A549 (cell line): ENCODE measurements at regions not wholly inside any gene's neighbourhood (a gene's known extent, or its start where the extent isn't known, plus 50 kb on each side); places are given as distances from the start of the nearest gene placed in this dataset.

Experiments used
- ATAC-seq, 2 experiments: fragments of 200-7000 bp in 1 of 2; fragments of >200 bp in 1 of 2; cut with Nextera tagmentation in 1 of 2; cut with Tn5 transposase in 1 of 2; 3 replicates each; pipeline versions ENCODE4 v1.8.0 to v1.9.1; 2018 to 2020; ENCODE audit warnings: mild to moderate bottlenecking in 1 of 2, moderate library complexity in 1 of 2
- CTCF ChIA-PET: fragments of 300-600 bp; sonication (Branson Sonifier 250); formaldehyde crosslinking; extraction: SDS; loops from one replicate; lab custom pipeline; 2021; ENCODE audit warnings: antibody characterized with exemption, inconsistent platforms; lab: Yijun Ruan, JAX
- POLR2A ChIA-PET: fragments of 350-600 bp; formaldehyde crosslinking; extraction: SDS; loops from one replicate; lab custom pipeline; 2021; ENCODE audit warnings: antibody characterized with exemption, inconsistent platforms; lab: Yijun Ruan, JAX
- DNase-seq, 2 experiments: peaks; one replicate each; pipeline versions ENCODE4 v3.0.0 to v3.0.0-alpha.2; 2011 to 2016; ENCODE audit warnings: low read depth in 1 of 2, low spot score in 1 of 2
- FAIRE-seq: peaks from 2 replicates; lab custom pipeline; 2011; peaks lifted over from hg19 to GRCh38; lab: Jason Lieb, UNC
- H3K27ac ChIP-seq, 2 experiments: fragments of >200 bp; sonication (Bioruptor Twin); formaldehyde crosslinking; 3 replicates each; pipeline ENCODE4 v1.5.1; 2016 to 2017
- H3K4me1 ChIP-seq: fragments of >200 bp; sonication (Bioruptor Twin); formaldehyde crosslinking; 3 replicates; pipeline ENCODE4 v1.6.1; 2016
- H3K4me2 ChIP-seq: fragments of >200 bp; sonication (Bioruptor Twin); formaldehyde crosslinking; 3 replicates; pipeline ENCODE4 v1.6.1; 2016
- H3K4me3 ChIP-seq: fragments of >200 bp; sonication (Bioruptor Twin); formaldehyde crosslinking; 3 replicates; pipeline ENCODE4 v1.5.1; 2016
- H3K9me3 ChIP-seq: fragments of >200 bp; sonication (Bioruptor Twin); formaldehyde crosslinking; 3 replicates; pipeline ENCODE4 v1.6.1; 2016
- CBX2 ChIP-seq: fragments of 200-600 bp; sonication (generic); IDR thresholded peaks from 2 replicates; pipeline ENCODE4 v1.6.1; 2016; ENCODE audit warnings: low read depth, mild to moderate bottlenecking, borderline replicate concordance
- EHF ChIP-seq: fragments of 250-450 bp; sonication (Bioruptor Pico); IDR thresholded peaks from 2 replicates; pipeline ENCODE4 v1.5.0; 2020; ENCODE audit warnings: mild to moderate bottlenecking
- EHMT2 ChIP-seq: fragments of 200-600 bp; sonication (generic); IDR thresholded peaks from 2 replicates; pipeline ENCODE4 v1.6.1; 2016; ENCODE audit warnings: antibody characterized with exemption, low read depth, mild to moderate bottlenecking, moderate library complexity
- ESRRA ChIP-seq: fragments of 150-350 bp; IDR thresholded peaks from 2 replicates; pipeline ENCODE4 v1.6.1; 2014; ENCODE audit warnings: mild to moderate bottlenecking, low read length, borderline replicate concordance
- FOSL2 ChIP-seq, 2 experiments: fragments of 450-650 bp in 1 of 2; fragments of >200 bp in 1 of 2; sonication (Bioruptor Twin) in 1 of 2; formaldehyde crosslinking; IDR thresholded peaks; 2 replicates each; pipeline versions ENCODE4 v1.5.0 to v1.6.1; 2016 to 2020; ENCODE audit warnings: mild to moderate bottlenecking in 1 of 2, moderate library complexity in 1 of 2
- FOXS1 ChIP-seq: fragments of 250-450 bp; sonication (Bioruptor Pico); IDR thresholded peaks from 2 replicates; pipeline ENCODE4 v1.5.0; 2020; ENCODE audit warnings: mild to moderate bottlenecking, moderate library complexity
- HOXA7 ChIP-seq: fragments of 250-450 bp; sonication (Bioruptor Pico); IDR thresholded peaks from 2 replicates; pipeline ENCODE4 v1.5.0; 2020; ENCODE audit warnings: mild to moderate bottlenecking, moderate library complexity
- HOXB13 ChIP-seq: fragments of 250-450 bp; sonication (Bioruptor Pico); IDR thresholded peaks from 2 replicates; pipeline ENCODE4 v1.5.0; 2020; ENCODE audit warnings: low read depth, mild to moderate bottlenecking, moderate library complexity
- KDM5A ChIP-seq: fragments of 200-600 bp; sonication (generic); IDR thresholded peaks from 2 replicates; pipeline ENCODE4 v1.6.1; 2016; ENCODE audit warnings: antibody characterized with exemption, mild to moderate bottlenecking
- MAZ ChIP-seq: fragments of 150-350 bp; IDR thresholded peaks from 2 replicates; pipeline ENCODE4 v1.6.1; 2014; ENCODE audit warnings: antibody characterized with exemption, low read depth, low read length, borderline replicate concordance
- NFE2L2 ChIP-seq: fragments of 150-350 bp; conservative IDR thresholded peaks from 2 replicates; pipeline ENCODE4 v1.6.1; 2014; ENCODE audit warnings: low read length
- NPAS2 ChIP-seq: fragments of 250-450 bp; sonication (Bioruptor Pico); IDR thresholded peaks from 2 replicates; pipeline ENCODE4 v1.8.0; 2022; ENCODE audit warnings: mild to moderate bottlenecking, moderate library complexity, borderline replicate concordance
- NR3C1 ChIP-seq: fragments of >200 bp; sonication (Bioruptor Twin); formaldehyde crosslinking; IDR thresholded peaks from 3 replicates; pipeline ENCODE4 v1.6.1; 2017
- PHF8 ChIP-seq: fragments of 200-600 bp; sonication (generic); IDR thresholded peaks from 2 replicates; pipeline ENCODE4 v1.6.1; 2016; ENCODE audit warnings: low read depth, mild to moderate bottlenecking, antibody characterized with exemption, moderate library complexity, borderline replicate concordance
- RCOR1 ChIP-seq: fragments of 150-350 bp; IDR thresholded peaks from 2 replicates; pipeline ENCODE4 v1.6.1; 2014; ENCODE audit warnings: antibody characterized with exemption, low read length, low read depth
- TFCP2L1 ChIP-seq: fragments of 250-450 bp; sonication (Bioruptor Pico); IDR thresholded peaks from 2 replicates; pipeline ENCODE4 v1.5.0; 2021; ENCODE audit warnings: mild to moderate bottlenecking
- TP53 ChIP-seq: fragments of 250-450 bp; sonication (Bioruptor Pico); IDR thresholded peaks from 2 replicates; pipeline ENCODE4 v1.5.0; 2021; ENCODE audit warnings: mild to moderate bottlenecking, moderate library complexity
- ZSCAN20 ChIP-seq: fragments of 250-450 bp; sonication (Bioruptor Pico); IDR thresholded peaks from 2 replicates; pipeline ENCODE4 v1.8.0; 2022; ENCODE audit warnings: mild to moderate bottlenecking, moderate library complexity
- WGBS: methylation state at CpG from one replicate; pipeline ENCODE4 v1.1.6; 2017; ENCODE audit errors: missing lambda C conversion rate; 5-methylcytosine and 5-hydroxymethylcytosine counted together
- TF ChIP-seq, protein P1 (sequence below): fragments of 450-650 bp; IDR thresholded peaks from 2 replicates; pipeline ENCODE4 v1.6.1; 2014; ENCODE audit warnings: antibody characterized with exemption
- TF ChIP-seq, protein P2 (sequence below): IDR thresholded peaks from 2 replicates; pipeline ENCODE4 v1.6.1; 2012
- TF ChIP-seq, protein P3 (sequence below): fragments of 150-350 bp; IDR thresholded peaks from 2 replicates; pipeline ENCODE4 v1.6.1; 2014; ENCODE audit warnings: low read depth, mild to moderate bottlenecking, low read length
- TF ChIP-seq, protein P4 (sequence below): fragments of >200 bp; sonication (Bioruptor Twin); formaldehyde crosslinking; IDR thresholded peaks from 3 replicates; pipeline ENCODE4 v1.5.1; 2016
- TF ChIP-seq, protein P5 (sequence below): fragments of >200 bp; sonication (Bioruptor Twin); formaldehyde crosslinking; IDR thresholded peaks from 2 replicates; pipeline ENCODE4 v1.6.1; 2016
- TF ChIP-seq, protein P6 (sequence below): IDR thresholded peaks from 2 replicates; pipeline ENCODE4 v1.6.1; 2012; ENCODE audit warnings: low read depth, borderline replicate concordance
- TF ChIP-seq, protein P7 (sequence below): fragments of 200-600 bp; sonication (generic); IDR thresholded peaks from 2 replicates; pipeline ENCODE4 v1.6.1; 2016; ENCODE audit warnings: antibody characterized with exemption, mild to moderate bottlenecking, moderate library complexity

DNA sequence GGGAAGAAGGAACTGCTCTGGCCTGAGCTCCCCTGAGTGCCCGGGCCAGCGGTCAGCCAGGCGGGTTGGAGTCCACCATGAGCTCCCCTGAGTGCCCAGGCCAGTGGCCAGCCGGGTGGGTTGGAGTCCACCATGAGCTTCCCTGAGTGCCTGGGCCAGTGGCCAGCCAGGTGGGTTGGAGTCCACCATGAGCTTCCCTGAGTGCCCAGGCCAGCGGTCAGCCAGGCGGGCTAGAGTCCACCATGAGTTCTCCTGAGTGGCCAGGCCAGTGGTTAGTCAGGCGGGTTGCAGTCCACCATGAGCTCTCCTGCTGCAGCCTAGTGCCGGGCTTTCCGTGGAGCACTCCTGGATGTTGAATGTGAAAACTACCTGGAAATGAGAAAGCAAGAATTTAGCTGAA is 844.0 kb downstream of the TBC1D22A start:
- 11% methylated on average over 2 of the region's 9 CpGs for WGBS
- Histone ChIP-seq H3K4me1 (no peaks in the 10 kb centered on the region), H3K9me3 (no peaks in the 10 kb centered on the region), H3K4me3 (no peak overlapping the region), H3K27ac (no peak overlapping the region), H3K4me2 (no peak overlapping the region)
- TF ChIP-seq, protein P1, sequence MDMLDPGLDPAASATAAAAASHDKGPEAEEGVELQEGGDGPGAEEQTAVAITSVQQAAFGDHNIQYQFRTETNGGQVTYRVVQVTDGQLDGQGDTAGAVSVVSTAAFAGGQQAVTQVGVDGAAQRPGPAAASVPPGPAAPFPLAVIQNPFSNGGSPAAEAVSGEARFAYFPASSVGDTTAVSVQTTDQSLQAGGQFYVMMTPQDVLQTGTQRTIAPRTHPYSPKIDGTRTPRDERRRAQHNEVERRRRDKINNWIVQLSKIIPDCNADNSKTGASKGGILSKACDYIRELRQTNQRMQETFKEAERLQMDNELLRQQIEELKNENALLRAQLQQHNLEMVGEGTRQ: no peak
- TF ChIP-seq NFE2L2: no peak
- TF ChIP-seq, protein P2, sequence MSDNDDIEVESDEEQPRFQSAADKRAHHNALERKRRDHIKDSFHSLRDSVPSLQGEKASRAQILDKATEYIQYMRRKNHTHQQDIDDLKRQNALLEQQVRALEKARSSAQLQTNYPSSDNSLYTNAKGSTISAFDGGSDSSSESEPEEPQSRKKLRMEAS: no peak
- no peak for TF ChIP-seq ZSCAN20 (CRISPR knock-in tag)
- TF ChIP-seq HOXA7 (CRISPR knock-in tag): no peak
- TF ChIP-seq RCOR1: no peak
- TF ChIP-seq, protein P3, sequence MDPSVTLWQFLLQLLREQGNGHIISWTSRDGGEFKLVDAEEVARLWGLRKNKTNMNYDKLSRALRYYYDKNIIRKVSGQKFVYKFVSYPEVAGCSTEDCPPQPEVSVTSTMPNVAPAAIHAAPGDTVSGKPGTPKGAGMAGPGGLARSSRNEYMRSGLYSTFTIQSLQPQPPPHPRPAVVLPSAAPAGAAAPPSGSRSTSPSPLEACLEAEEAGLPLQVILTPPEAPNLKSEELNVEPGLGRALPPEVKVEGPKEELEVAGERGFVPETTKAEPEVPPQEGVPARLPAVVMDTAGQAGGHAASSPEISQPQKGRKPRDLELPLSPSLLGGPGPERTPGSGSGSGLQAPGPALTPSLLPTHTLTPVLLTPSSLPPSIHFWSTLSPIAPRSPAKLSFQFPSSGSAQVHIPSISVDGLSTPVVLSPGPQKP: no peak
- no peak for TF ChIP-seq EHMT2
- TF ChIP-seq, protein P4, sequence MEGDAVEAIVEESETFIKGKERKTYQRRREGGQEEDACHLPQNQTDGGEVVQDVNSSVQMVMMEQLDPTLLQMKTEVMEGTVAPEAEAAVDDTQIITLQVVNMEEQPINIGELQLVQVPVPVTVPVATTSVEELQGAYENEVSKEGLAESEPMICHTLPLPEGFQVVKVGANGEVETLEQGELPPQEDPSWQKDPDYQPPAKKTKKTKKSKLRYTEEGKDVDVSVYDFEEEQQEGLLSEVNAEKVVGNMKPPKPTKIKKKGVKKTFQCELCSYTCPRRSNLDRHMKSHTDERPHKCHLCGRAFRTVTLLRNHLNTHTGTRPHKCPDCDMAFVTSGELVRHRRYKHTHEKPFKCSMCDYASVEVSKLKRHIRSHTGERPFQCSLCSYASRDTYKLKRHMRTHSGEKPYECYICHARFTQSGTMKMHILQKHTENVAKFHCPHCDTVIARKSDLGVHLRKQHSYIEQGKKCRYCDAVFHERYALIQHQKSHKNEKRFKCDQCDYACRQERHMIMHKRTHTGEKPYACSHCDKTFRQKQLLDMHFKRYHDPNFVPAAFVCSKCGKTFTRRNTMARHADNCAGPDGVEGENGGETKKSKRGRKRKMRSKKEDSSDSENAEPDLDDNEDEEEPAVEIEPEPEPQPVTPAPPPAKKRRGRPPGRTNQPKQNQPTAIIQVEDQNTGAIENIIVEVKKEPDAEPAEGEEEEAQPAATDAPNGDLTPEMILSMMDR: no peak
- TF ChIP-seq ESRRA: no peak
- no peak for TF ChIP-seq CBX2
- TF ChIP-seq, protein P5, sequence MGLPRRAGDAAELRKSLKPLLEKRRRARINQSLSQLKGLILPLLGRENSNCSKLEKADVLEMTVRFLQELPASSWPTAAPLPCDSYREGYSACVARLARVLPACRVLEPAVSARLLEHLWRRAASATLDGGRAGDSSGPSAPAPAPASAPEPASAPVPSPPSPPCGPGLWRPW: no peak
- TF ChIP-seq PHF8: no peak
- TF ChIP-seq MAZ: no peak
- no peak for TF ChIP-seq TP53 (CRISPR knock-in tag)
- no peak for TF ChIP-seq KDM5A
- no peak for TF ChIP-seq NPAS2
- TF ChIP-seq HOXB13: no peak
- TF ChIP-seq, protein P6, sequence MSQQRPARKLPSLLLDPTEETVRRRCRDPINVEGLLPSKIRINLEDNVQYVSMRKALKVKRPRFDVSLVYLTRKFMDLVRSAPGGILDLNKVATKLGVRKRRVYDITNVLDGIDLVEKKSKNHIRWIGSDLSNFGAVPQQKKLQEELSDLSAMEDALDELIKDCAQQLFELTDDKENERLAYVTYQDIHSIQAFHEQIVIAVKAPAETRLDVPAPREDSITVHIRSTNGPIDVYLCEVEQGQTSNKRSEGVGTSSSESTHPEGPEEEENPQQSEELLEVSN: no peak
- ATAC-seq (no peak), DNase-seq (no peak), FAIRE-seq (no peak)
- ChIA-PET CTCF (interaction anchor here (0.7 kb wide), 1 partner anchor 37 kb away, joined by 3 read pairs; no protein-coding TSS in a partner anchor), POLR2A (no interaction called here)

DNA sequence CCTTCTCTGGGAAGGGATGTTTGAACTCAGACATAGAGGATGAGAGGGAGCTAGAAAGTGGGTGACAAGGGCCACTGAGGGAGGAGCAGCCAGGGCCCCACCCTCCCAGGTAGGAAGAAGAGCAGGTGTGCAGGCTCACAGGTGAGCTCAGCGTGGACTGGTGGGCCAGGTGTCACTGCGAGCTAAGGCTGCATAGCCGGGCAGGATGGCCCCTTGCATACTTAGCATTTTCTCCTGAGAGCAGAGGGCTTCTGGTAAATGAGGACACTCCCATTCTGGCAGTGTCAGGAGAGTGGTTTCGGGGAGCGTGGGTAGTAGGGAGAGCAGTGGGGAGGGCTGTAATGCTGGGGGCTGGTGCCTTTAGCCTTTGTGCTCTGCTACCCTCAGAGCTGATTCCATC is 843.4 kb downstream of the TBC1D22A start:
- ATAC-seq: no peak
- no peak for FAIRE-seq
- H3K4me3 ChIP-seq: no peak overlapping the region
- 20% methylated on average over 5 of the region's 5 CpGs for WGBS
- no peak for DNase-seq
- POLR2A ChIA-PET: no interaction called here
- H3K4me2 ChIP-seq: no peak overlapping the region
- H3K9me3 ChIP-seq: no peaks in the 10 kb centered on the region
- no peak overlapping the region for H3K27ac ChIP-seq
- CTCF ChIA-PET: interaction anchor here (0.7 kb wide), 1 partner anchor 38 kb away, joined by 3 read pairs; no protein-coding TSS in a partner anchor
- no peaks in the 10 kb centered on the region for H3K4me1 ChIP-seq
- TF ChIP-seq, protein P7, sequence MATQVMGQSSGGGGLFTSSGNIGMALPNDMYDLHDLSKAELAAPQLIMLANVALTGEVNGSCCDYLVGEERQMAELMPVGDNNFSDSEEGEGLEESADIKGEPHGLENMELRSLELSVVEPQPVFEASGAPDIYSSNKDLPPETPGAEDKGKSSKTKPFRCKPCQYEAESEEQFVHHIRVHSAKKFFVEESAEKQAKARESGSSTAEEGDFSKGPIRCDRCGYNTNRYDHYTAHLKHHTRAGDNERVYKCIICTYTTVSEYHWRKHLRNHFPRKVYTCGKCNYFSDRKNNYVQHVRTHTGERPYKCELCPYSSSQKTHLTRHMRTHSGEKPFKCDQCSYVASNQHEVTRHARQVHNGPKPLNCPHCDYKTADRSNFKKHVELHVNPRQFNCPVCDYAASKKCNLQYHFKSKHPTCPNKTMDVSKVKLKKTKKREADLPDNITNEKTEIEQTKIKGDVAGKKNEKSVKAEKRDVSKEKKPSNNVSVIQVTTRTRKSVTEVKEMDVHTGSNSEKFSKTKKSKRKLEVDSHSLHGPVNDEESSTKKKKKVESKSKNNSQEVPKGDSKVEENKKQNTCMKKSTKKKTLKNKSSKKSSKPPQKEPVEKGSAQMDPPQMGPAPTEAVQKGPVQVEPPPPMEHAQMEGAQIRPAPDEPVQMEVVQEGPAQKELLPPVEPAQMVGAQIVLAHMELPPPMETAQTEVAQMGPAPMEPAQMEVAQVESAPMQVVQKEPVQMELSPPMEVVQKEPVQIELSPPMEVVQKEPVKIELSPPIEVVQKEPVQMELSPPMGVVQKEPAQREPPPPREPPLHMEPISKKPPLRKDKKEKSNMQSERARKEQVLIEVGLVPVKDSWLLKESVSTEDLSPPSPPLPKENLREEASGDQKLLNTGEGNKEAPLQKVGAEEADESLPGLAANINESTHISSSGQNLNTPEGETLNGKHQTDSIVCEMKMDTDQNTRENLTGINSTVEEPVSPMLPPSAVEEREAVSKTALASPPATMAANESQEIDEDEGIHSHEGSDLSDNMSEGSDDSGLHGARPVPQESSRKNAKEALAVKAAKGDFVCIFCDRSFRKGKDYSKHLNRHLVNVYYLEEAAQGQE: no peak
- TF ChIP-seq HOXA7 (CRISPR knock-in tag) (no peak), KDM5A (no peak), NR3C1 (no peak), TFCP2L1 (no peak), FOSL2 (IDR thresholded peaks at IDR 0.05) (no peak), FOSL2 (CRISPR knock-in tag; IDR thresholded peaks at IDR 0.05) (no peak), FOXS1 (CRISPR knock-in tag) (no peak), EHF (no peak), ESRRA (no peak), EHMT2 (no peak)
- TF ChIP-seq, protein P2: no peak
- TF ChIP-seq, protein P4: no peak
